ENCODE measurements at regions not wholly inside any gene's neighbourhood (a gene's known extent, or its start where the extent isn't known, plus 50 kb on each side); places are given as distances from the start of the nearest gene placed in this dataset.

DNA sequence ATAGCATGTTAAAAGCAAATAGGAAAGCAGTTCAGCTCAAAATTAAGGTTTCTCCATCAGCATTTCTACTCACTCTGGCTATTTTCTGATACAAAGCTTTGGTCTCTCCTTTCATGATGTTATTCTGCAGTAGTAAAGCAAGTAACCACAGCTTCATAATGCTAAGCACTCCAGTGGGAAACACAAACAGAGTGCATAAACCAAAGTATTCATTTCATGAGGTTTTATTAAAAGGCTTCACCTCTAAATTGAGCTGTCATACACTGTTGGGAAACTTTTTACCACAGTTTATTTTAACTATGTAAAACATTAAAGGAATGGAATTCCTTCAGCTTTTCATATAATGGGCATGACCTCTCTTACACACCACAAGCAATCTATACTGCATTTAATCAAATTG lies 157.9 kb upstream of the LMO3 start:
- TF ChIP-seq EZH2phosphoT487 (IDR thresholded peaks at IDR 0.05; ENCODE audit: borderline replicate concordance, low read length): no peak
- no peak for TF ChIP-seq CTCF (IDR thresholded peaks at IDR 0.05; ENCODE audit: low read depth, low read length, poor library complexity, severe bottlenecking)
- H3K4me1 ChIP-seq (ENCODE audit: control insufficient read depth, low read length): no peaks in the 10 kb centered on the region
- no peaks in the 10 kb centered on the region for H3K79me2 ChIP-seq (ENCODE audit: control insufficient read depth, low read length)
- no peaks in the 10 kb centered on the region for H4K20me1 ChIP-seq (ENCODE audit: control insufficient read depth, insufficient read depth, low read depth, low read length)
- no peaks in the 10 kb centered on the region for H3K9me2 ChIP-seq (replicated peaks; ENCODE audit: control insufficient read depth, low read length)
- no peaks in the 10 kb centered on the region for H3K36me3 ChIP-seq (ENCODE audit: control insufficient read depth, low read length)
- H3F3A ChIP-seq (ENCODE audit: control insufficient read depth, insufficient read depth): no peaks in the 10 kb centered on the region
- no peak overlapping the region for H3K4me2 ChIP-seq (ENCODE audit: low read length)
- H3K4me3 ChIP-seq (ENCODE audit: low read length): no peak overlapping the region
- H3K27ac ChIP-seq (ENCODE audit: low read depth, low read length): no peak overlapping the region
- H3K9me3 ChIP-seq (ENCODE audit: control insufficient read depth, insufficient read depth, low read length): no peaks in the 10 kb centered on the region
- no peaks in the 10 kb centered on the region for H3K27me3 ChIP-seq (ENCODE audit: control insufficient read depth, low read length)

DNA sequence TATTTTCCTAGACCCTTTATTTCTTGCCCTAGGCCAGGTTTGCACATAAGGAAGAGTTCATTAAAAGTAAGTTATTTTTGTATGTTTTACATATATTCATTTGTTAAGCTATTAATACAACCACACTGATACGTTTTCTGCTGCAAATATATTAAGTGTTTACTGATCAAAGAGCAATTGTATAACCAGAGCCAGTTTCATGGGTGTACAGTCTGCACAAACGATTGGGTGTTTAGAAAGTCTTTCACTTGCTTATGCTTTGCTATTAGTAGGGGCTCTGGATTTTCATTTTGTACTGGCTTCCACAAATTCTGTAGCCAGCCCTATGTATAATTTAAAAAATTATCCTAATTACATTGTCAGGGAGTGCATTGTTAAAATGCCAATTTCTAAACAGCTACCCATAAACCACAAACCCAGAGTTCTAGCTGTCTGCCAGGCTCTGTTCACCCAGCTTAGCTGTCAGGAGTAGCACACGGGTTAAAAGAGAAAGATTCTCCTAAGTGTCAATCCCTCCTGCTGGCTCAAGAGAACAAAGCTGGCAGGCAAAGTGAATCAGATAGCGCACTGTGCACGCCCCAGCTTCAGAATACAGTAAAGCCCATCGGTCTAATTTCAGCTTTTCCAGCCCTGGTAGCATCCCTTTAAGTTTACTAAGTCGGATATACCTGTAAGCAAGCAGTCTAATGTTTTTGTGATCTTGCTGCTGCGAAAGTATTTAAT lies 151.0 kb upstream of the LMO3 start:
- Histone ChIP-seq H3K27me3 (ENCODE audit: control insufficient read depth, low read length) (no peaks in the 10 kb centered on the region), H3K4me3 (ENCODE audit: low read length) (no peak overlapping the region), H3K27ac (ENCODE audit: low read depth, low read length) (no peak overlapping the region), H3F3A (ENCODE audit: control insufficient read depth, insufficient read depth) (no peaks in the 10 kb centered on the region), H3K4me1 (ENCODE audit: control insufficient read depth, low read length) (no peaks in the 10 kb centered on the region), H4K20me1 (ENCODE audit: control insufficient read depth, insufficient read depth, low read depth, low read length) (no peaks in the 10 kb centered on the region), H3K4me2 (ENCODE audit: low read length) (no peak overlapping the region), H3K79me2 (ENCODE audit: control insufficient read depth, low read length) (no peaks in the 10 kb centered on the region), H3K36me3 (ENCODE audit: control insufficient read depth, low read length) (no peaks in the 10 kb centered on the region), H3K9me3 (ENCODE audit: control insufficient read depth, insufficient read depth, low read length) (no peaks in the 10 kb centered on the region), H3K9me2 (replicated peaks; ENCODE audit: control insufficient read depth, low read length) (no peaks in the 10 kb centered on the region)
- no peak for TF ChIP-seq CTCF (IDR thresholded peaks at IDR 0.05; ENCODE audit: low read depth, low read length, poor library complexity, severe bottlenecking)
- TF ChIP-seq EZH2phosphoT487 (IDR thresholded peaks at IDR 0.05; ENCODE audit: borderline replicate concordance, low read length): no peak

- TF ChIP-seq EZH2phosphoT487 (IDR thresholded peaks at IDR 0.05; ENCODE audit: borderline replicate concordance, low read length) (no peak), CTCF (IDR thresholded peaks at IDR 0.05; ENCODE audit: low read depth, low read length, poor library complexity, severe bottlenecking) (no peak)
- no peak overlapping the region for H3K27ac ChIP-seq (ENCODE audit: low read depth, low read length)
- no peak overlapping the region for H3K4me2 ChIP-seq (ENCODE audit: low read length)
- H3K4me1 ChIP-seq (ENCODE audit: control insufficient read depth, low read length): no peaks in the 10 kb centered on the region
- H3K79me2 ChIP-seq (ENCODE audit: control insufficient read depth, low read length): no peaks in the 10 kb centered on the region
- H4K20me1 ChIP-seq (ENCODE audit: control insufficient read depth, insufficient read depth, low read depth, low read length): no peaks in the 10 kb centered on the region
- H3K27me3 ChIP-seq (ENCODE audit: control insufficient read depth, low read length): no peaks in the 10 kb centered on the region
- no peaks in the 10 kb centered on the region for H3K36me3 ChIP-seq (ENCODE audit: control insufficient read depth, low read length)
- no peak overlapping the region for H3K4me3 ChIP-seq (ENCODE audit: low read length)
- H3F3A ChIP-seq (ENCODE audit: control insufficient read depth, insufficient read depth): no peaks in the 10 kb centered on the region
- no peaks in the 10 kb centered on the region for H3K9me3 ChIP-seq (ENCODE audit: control insufficient read depth, insufficient read depth, low read length)
- H3K9me2 ChIP-seq (replicated peaks; ENCODE audit: control insufficient read depth, low read length): no peaks in the 10 kb centered on the region
Observed at GRCh38 chr12:16730772-16731171, 124.8 kb upstream of the LMO3 start.
